Nephron (organoid): ENCODE measurements at regions not wholly inside any gene's neighbourhood (a gene's known extent, or its start where the extent isn't known, plus 50 kb on each side); places are given as distances from the start of the nearest gene placed in this dataset.

ENCODE experiments used
- H3K27ac Mint-ChIP-seq, 3 experiments: 2 replicates each; pipeline ENCODE4 v1.8.0; 2020; ENCODE audit warnings: mixed read lengths in 3 of 3, mild to moderate bottlenecking in 2 of 3, moderate library complexity in 1 of 3
- H3K27me3 Mint-ChIP-seq: 2 replicates; pipeline ENCODE4 v1.8.0; 2021; ENCODE audit warnings: low read depth, mild to moderate bottlenecking, moderate library complexity, mixed read lengths
- H3K36me3 Mint-ChIP-seq: 2 replicates; pipeline ENCODE4 v1.8.0; 2020; ENCODE audit warnings: low read depth, mixed read lengths
- H3K4me1 Mint-ChIP-seq: 2 replicates; pipeline ENCODE4 v1.8.0; 2020; ENCODE audit warnings: mixed read lengths
- H3K4me3 Mint-ChIP-seq, 3 experiments: 2 replicates each; pipeline ENCODE4 v1.8.0; 2020; ENCODE audit warnings: mild to moderate bottlenecking in 3 of 3, mixed read lengths in 3 of 3, moderate library complexity in 2 of 3
- H3K9me3 Mint-ChIP-seq: 2 replicates; pipeline ENCODE4 v1.8.0; 2020; ENCODE audit warnings: mixed read lengths
- TF ChIP-seq, protein P1 (sequence below), 3 experiments: fragments of 200-600 bp; sonication (generic); IDR thresholded peaks; one replicate each; pipeline ENCODE4 v1.5.0; 2021; ENCODE audit warnings: antibody characterized with exemption in 3 of 3; ENCODE audit not compliant: unreplicated experiment in 3 of 3

- TF ChIP-seq, protein P1, sequence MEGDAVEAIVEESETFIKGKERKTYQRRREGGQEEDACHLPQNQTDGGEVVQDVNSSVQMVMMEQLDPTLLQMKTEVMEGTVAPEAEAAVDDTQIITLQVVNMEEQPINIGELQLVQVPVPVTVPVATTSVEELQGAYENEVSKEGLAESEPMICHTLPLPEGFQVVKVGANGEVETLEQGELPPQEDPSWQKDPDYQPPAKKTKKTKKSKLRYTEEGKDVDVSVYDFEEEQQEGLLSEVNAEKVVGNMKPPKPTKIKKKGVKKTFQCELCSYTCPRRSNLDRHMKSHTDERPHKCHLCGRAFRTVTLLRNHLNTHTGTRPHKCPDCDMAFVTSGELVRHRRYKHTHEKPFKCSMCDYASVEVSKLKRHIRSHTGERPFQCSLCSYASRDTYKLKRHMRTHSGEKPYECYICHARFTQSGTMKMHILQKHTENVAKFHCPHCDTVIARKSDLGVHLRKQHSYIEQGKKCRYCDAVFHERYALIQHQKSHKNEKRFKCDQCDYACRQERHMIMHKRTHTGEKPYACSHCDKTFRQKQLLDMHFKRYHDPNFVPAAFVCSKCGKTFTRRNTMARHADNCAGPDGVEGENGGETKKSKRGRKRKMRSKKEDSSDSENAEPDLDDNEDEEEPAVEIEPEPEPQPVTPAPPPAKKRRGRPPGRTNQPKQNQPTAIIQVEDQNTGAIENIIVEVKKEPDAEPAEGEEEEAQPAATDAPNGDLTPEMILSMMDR (IDR thresholded peaks at IDR 0.05; ENCODE audit: unreplicated experiment in 3 of 3), result no peak
- H3K27me3 Mint-ChIP-seq, result no peaks in the 10 kb centered on the region
- no peak overlapping the region for H3K4me3 Mint-ChIP-seq
- no peak overlapping the region for H3K27ac Mint-ChIP-seq
- no peaks in the 10 kb centered on the region for H3K9me3 Mint-ChIP-seq
- no peaks in the 10 kb centered on the region for H3K36me3 Mint-ChIP-seq
- H3K4me1 Mint-ChIP-seq, result no peaks in the 10 kb centered on the region
Observed at GRCh38 chr12:74728006-74728405, 190.4 kb downstream of the ATXN7L3B start.

- no peak overlapping the region for H3K4me3 Mint-ChIP-seq
- no peaks in the 10 kb centered on the region for H3K27me3 Mint-ChIP-seq
- H3K27ac Mint-ChIP-seq, result no peak overlapping the region
- no peaks in the 10 kb centered on the region for H3K4me1 Mint-ChIP-seq
- H3K36me3 Mint-ChIP-seq, result no peaks in the 10 kb centered on the region
- TF ChIP-seq, protein P1 (IDR thresholded peaks at IDR 0.05; ENCODE audit: unreplicated experiment in 3 of 3), result no peak
- no peaks in the 10 kb centered on the region for H3K9me3 Mint-ChIP-seq
Observed at GRCh38 chr12:74732164-74732784, 194.6 kb downstream of the ATXN7L3B start.

DNA sequence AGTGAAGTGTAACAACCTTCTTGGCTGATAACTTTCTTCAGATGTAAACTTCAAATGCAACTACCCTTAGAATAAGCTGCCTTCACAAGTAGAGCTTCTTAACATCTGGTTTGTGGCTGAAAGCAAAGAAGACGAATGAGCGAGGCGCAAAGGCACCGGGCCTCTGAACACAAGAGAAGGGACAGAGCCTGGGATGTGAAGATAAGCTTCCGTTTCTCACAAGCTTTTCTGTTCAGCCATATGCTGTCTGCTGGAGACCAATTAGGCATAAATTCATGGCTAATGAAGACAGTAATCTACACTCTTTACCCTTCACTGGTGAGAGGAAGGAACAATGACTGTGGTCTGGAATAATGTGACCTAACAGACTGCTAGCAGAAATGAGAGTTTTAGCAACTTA lies 195.2 kb downstream of the ATXN7L3B start:
- no peaks in the 10 kb centered on the region for H3K4me1 Mint-ChIP-seq
- H3K27ac Mint-ChIP-seq, result no peak overlapping the region
- TF ChIP-seq, protein P1 (IDR thresholded peaks at IDR 0.05; ENCODE audit: unreplicated experiment in 3 of 3), result no peak
- H3K4me3 Mint-ChIP-seq, result no peak overlapping the region
- no peaks in the 10 kb centered on the region for H3K9me3 Mint-ChIP-seq
- no peaks in the 10 kb centered on the region for H3K27me3 Mint-ChIP-seq
- H3K36me3 Mint-ChIP-seq, result no peaks in the 10 kb centered on the region

DNA sequence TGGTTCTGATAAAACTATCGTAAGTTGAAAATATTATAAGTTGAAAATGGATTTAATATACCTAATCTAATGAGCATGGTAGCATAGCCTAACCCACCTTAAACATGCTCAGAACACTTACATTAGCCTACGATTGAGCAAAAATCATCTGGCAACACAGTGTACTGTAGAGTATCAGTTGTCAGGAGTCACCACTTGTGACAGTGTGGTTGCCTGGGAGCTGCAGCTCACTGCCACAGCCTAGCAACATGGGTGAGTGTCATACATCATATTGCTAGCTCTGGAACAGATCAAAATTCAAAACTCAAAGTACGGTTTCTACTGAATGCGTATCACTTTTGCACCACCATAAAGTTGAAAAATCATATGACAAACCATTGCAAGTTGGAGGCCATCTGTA lies 203.5 kb downstream of the ATXN7L3B start:
- Mint-ChIP-seq H3K4me3 (no peak overlapping the region), H3K27ac (no peak overlapping the region), H3K36me3 (no peaks in the 10 kb centered on the region), H3K27me3 (no peaks in the 10 kb centered on the region), H3K4me1 (no peaks in the 10 kb centered on the region), H3K9me3 (no peaks in the 10 kb centered on the region)
- TF ChIP-seq, protein P1 (IDR thresholded peaks at IDR 0.05; ENCODE audit: unreplicated experiment in 3 of 3), result no peak

DNA sequence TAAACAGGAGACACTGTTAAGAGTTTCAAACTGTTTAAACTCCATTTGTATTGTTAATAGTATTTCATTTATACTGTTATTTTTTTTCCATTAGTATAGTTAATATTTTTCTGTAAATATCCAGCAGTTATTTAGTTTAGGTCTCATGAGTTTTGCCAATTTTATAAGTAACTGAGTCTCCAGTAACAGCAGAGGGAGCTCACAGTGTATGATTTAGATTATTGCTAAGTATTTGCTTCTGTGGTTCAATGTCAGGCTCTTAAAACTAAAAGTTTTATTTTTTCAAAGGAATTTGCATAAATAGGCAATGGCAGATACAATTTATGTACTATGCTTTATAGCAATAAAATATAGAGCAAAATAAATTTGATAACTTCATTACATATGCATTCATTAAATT lies 209.7 kb downstream of the ATXN7L3B start:
- Mint-ChIP-seq H3K36me3 (no peaks in the 10 kb centered on the region), H3K4me3 (no peak overlapping the region), H3K4me1 (no peaks in the 10 kb centered on the region), H3K27ac (no peak overlapping the region), H3K9me3 (no peaks in the 10 kb centered on the region), H3K27me3 (no peaks in the 10 kb centered on the region)
- TF ChIP-seq, protein P1 (IDR thresholded peaks at IDR 0.05; ENCODE audit: unreplicated experiment in 3 of 3), result peak; percentile 38 to 59 (median 48)

GRCh38 chr12:74751441-74751840 lies 213.8 kb downstream of the ATXN7L3B start:
- Mint-ChIP-seq H3K4me1 (no peaks in the 10 kb centered on the region), H3K36me3 (no peaks in the 10 kb centered on the region), H3K4me3 (no peak overlapping the region), H3K9me3 (no peaks in the 10 kb centered on the region), H3K27ac (peak overlapping the region in 1 of 3 experiments; percentile 57), H3K27me3 (no peaks in the 10 kb centered on the region)
- TF ChIP-seq, protein P1 (IDR thresholded peaks at IDR 0.05; ENCODE audit: unreplicated experiment in 3 of 3), result no peak
